Adipose tissue (tissue), 3 donors: ENCODE measurements at regions not wholly inside any gene's neighbourhood (a gene's known extent, or its start where the extent isn't known, plus 50 kb on each side); places are given as distances from the start of the nearest gene placed in this dataset.

Experiments
- H3K27ac ChIP-seq: one replicate; pipeline ENCODE4 v1.5.1; 2013; ENCODE audit warnings: low read depth, low read length
- whole genome bisulfite sequencing, 3 donors: extraction: QIAGEN DNeasy Blood & Tissue Kit; methylation state at CpG; one replicate each; pipeline ENCODE4 v1.1.7; 2013; 5-methylcytosine and 5-hydroxymethylcytosine counted together
- donor health status: healthy with polysubstance abuse.
- donor health status: Bipolar disorder and iron deficiency.
- donor health status: healthy.

- 82 to 91% (median 87%) methylated on average over 11 to 14 of the region's 14 CpGs for WGBS, 3 donors
- H3K27ac ChIP-seq = no peak overlapping the region
Measured at GRCh38 chr2:129728035-129728972, 251.2 kb upstream of the RAB6C start.

- 81 to 90% (median 85%) methylated on average over 9 of the region's 9 CpGs for WGBS, 3 donors
- H3K27ac ChIP-seq = no peak overlapping the region
Measured at GRCh38 chr2:129729011-129729410, 250.5 kb upstream of the RAB6C start.

DNA sequence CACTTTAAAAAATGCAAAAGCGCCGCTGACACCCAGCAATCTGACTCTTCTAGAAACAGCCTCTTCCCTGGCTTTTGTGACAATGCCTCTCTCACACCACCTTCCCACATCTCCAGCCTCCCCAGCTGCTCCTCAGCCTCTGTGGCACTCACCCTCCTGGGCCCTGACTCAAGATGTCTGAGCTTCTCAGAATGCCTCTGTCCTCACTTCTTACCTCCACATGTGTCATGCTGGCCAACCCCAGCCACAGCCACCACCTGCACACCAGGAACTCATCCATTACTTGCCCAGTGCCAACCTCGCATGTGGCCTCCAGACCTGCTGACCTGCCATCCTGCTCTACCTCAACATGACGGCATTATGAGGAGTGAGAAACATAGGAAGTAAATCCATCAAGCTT is 249.8 kb upstream of the RAB6C start:
- H3K27ac ChIP-seq = no peak overlapping the region
- WGBS, 3 donors = 81 to 88% (median 85%) methylated on average over 4 of the region's 4 CpGs

DNA sequence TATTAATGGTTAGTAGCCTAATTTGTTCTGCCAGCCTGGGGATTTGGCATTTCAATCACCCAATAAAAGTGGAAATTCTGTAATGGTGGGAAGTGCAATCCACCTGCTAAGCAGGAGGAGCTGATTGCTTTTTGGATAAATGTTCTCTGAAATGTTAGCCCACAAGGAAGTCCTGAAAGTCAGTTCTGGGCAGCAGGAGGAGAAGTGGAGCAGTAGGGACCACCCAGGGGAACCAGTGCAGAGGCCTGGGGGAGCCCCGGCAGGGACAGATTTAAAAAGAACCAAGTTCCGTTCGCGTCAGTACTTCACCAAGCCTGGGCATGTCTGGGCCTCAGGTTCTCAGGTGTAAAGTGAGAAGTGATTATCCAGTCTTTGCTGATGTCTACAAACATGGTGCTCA is 248.5 kb upstream of the RAB6C start:
- 92 to 99% (median 94%) methylated on average over 4 of the region's 4 CpGs for WGBS, 3 donors
- no peak overlapping the region for H3K27ac ChIP-seq

GRCh38 chr2:129731907-129732629 is 247.4 kb upstream of the RAB6C start:
- H3K27ac ChIP-seq = no peak overlapping the region
- WGBS, 3 donors = 74 to 83% (median 75%) methylated on average over 6 of the region's 6 CpGs

GRCh38 chr2:129732630-129733026 is 246.8 kb upstream of the RAB6C start:
- 75 to 81% (median 75%) methylated on average over 7 of the region's 7 CpGs for WGBS, 3 donors
- H3K27ac ChIP-seq = no peak overlapping the region

DNA sequence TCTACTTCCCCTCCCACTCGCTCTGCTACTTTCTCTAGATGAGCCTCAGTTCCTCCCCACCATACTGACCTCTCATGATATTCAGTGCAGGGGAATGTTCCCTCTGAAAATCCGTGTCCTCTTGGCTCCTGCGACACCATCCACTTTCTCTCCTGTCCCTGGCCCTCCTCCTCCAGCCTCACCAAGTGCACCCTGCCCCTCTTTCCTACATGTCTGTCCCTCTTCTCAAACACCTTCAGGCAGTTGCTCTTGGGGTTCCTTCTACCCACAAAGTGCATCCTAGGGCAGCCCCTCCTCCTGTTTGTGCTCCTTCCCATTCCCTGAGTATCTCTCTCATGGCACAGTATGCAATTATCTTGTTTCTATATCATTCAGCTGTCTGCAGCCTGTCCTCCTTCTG is 246.4 kb upstream of the RAB6C start:
- no peak overlapping the region for H3K27ac ChIP-seq
- WGBS, 3 donors = 76 to 85% (median 76%) methylated on average over 3 of the region's 3 CpGs

- H3K27ac ChIP-seq = no peak overlapping the region
- WGBS, 3 donors = 62 to 76% (median 65%) methylated on average over 2 of the region's 2 CpGs
Measured at GRCh38 chr2:129733579-129733978, 245.9 kb upstream of the RAB6C start.

- H3K27ac ChIP-seq = no peak overlapping the region
- WGBS, 3 donors = 86 to 90% (median 86%) methylated on average over 10 of the region's 10 CpGs
Measured at GRCh38 chr2:129734343-129735034, 245.0 kb upstream of the RAB6C start.

DNA sequence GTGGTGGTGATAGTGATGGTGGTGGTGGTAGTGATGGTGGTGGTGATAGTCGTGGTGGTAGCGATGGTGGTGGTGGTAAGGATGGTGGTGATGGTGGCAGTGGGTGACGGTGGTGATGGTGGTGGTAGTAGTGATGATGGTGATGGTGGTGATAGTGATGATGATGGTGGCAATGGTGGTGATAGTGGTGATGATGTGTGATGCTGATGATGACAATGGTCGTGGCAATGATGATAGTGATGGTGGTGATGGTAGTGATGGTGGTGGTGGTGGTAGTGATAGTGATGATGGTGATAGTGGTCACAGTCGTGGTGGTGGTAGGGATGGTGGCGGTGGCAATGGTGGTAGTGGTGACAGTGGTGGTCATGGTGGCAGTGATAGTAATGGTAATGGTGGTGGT is 243.9 kb upstream of the RAB6C start:
- 94 to 97% (median 95%) methylated on average over 5 of the region's 6 CpGs for WGBS, 3 donors
- no peak overlapping the region for H3K27ac ChIP-seq

DNA sequence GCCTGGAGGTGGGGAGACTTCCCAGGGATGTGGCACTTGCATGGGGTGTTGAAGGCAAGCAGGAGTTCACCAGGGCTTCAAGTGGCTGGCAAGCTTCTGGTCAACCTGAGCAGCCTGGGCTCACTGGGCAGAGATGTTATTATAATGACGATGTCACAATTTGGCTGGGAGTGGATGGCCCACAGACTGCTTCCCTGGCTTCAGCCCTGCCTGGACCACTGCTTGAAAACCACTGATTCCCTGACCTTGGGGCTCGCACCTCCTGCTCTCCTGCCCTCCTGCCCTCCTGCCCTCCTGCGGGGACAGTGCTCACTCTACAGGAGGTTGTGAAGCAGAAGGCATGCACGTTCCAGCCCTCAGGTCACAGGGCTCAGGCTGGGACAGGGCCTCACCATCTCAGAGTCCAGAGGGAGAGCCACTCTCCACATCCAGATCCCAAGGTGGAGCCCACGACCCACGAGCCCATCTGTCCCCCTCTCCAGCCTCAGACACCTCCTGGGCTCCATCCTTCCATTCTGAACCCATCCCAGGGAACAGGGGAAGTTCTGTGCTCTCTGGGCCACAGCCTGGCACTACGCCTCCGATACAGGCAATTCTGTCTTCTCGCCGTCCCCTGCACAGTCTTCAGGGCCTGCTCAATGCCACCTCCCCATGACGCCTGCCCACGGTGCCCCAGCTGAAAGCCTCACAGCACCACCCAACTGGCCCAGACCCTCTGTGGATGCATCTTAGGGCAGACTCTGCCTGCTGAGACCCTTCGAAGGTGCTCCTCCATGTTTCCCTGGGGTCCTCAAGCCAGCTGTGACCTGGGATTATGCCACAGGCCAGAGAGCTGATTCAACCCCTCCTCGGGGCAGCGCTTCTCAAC is 241.6 kb upstream of the RAB6C start:
- H3K27ac ChIP-seq = no peak overlapping the region
- 86 to 92% (median 87%) methylated on average over 15 of the region's 15 CpGs for WGBS, 3 donors

GRCh38 chr2:129738799-129739198 is 240.7 kb upstream of the RAB6C start:
- 88 to 93% (median 91%) methylated on average over 16 of the region's 16 CpGs for WGBS, 3 donors
- H3K27ac ChIP-seq = no peak overlapping the region

- 79 to 86% (median 85%) methylated on average over 7 of the region's 7 CpGs for WGBS, 3 donors
Measured at GRCh38 chr2:129740504-129740903, 239.0 kb upstream of the RAB6C start.

GRCh38 chr2:129741165-129741564 is 238.3 kb upstream of the RAB6C start:
- 81 to 87% (median 85%) methylated on average over 7 of the region's 7 CpGs for WGBS, 3 donors
- no peak overlapping the region for H3K27ac ChIP-seq

More at GRCh38 chr2:129740504-129740903, 239.0 kb upstream of the RAB6C start:
- no peak overlapping the region for H3K27ac ChIP-seq

DNA sequence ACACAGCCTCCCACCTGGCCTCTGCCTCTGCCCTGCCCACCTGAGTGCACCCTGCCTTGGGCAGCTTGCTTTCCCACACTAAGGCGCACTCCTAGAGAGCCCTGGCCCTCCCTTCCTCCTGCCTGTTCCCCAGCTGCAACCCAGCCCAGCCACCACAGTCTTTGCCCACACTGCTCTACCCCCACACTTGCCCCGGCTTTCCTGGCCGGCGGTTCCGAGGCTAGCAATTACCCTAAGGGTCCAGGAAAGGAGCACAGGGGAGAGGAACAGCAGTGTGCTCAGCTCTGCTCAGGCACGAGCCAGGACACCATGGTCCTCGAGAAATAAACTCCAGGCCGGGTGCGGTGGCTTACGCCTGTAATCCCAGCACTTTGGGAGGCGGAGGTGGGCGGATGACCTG is 237.8 kb upstream of the RAB6C start:
- WGBS, 3 donors = 53 to 87% (median 85%) methylated on average over 12 of the region's 12 CpGs
- no peak overlapping the region for H3K27ac ChIP-seq

- no peak overlapping the region for H3K27ac ChIP-seq
- 88 to 91% (median 89%) methylated on average over 23 of the region's 23 CpGs for WGBS, 3 donors
Measured at GRCh38 chr2:129742415-129743180, 236.9 kb upstream of the RAB6C start.

DNA sequence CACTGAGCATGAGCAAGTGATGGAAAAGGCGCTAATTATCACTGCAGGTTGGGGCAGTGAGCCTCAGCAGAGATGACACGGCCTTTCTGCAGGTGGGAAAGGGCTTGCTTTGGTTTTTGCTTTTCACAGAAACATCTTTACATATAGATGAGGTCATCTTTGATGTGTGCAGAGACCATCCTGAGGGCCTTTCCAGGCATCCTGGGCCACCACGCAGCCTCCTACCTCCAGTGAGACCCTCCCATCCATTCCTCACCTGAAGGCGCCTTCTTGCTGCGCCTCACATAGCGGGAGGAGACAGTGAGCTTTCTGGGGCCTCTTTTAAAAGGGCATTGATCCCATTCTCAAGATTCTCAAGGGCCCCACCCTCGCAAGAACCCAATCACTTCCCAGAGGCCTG is 235.3 kb upstream of the RAB6C start:
- WGBS, 3 donors = 95 to 97% (median 95%) methylated on average over 7 of the region's 7 CpGs
- no peak overlapping the region for H3K27ac ChIP-seq
